IPS-NIHi11 (cell line): ENCODE measurements at regions not wholly inside any gene's neighbourhood (a gene's known extent, or its start where the extent isn't known, plus 50 kb on each side); places are given as distances from the start of the nearest gene placed in this dataset.
"Not testable (repeated sequence)": the region's sequence is repeated elsewhere in the genome, so short reads cannot be mapped to it uniquely, and the experiment has no call there.

Experiments used
- DNase-seq: peaks from one replicate; pipeline ENCODE4 v3.0.0; 2012; ENCODE audit warnings: mixed read lengths, low spot score

- no peak for DNase-seq
These were observed 81.3 kb upstream of the C16orf82 start for GRCh38 chr16:26985100-26986065.

GRCh38 chr16:26987597-26988010, 79.1 kb upstream of the C16orf82 start:
- no peak for DNase-seq

GRCh38 chr16:26988186-26988585, 78.5 kb upstream of the C16orf82 start:
- DNase-seq: no peak

GRCh38 chr16:26990384-26991120, 76.2 kb upstream of the C16orf82 start:
- DNase-seq: not testable (repeated sequence)

- DNase-seq: no peak
These were observed 73.9 kb upstream of the C16orf82 start for GRCh38 chr16:26992666-26993349.

- no peak for DNase-seq
These were observed 73.2 kb upstream of the C16orf82 start for GRCh38 chr16:26993511-26993910.

- no peak for DNase-seq
These were observed 72.8 kb upstream of the C16orf82 start for GRCh38 chr16:26993963-26994362.

- DNase-seq: no peak
These were observed 71.2 kb upstream of the C16orf82 start for GRCh38 chr16:26995522-26995921.

GRCh38 chr16:27005386-27005785, 61.3 kb upstream of the C16orf82 start:
- DNase-seq: no peak
